SK-N-SH (cell line): ENCODE measurements at regions not wholly inside any gene's neighbourhood (a gene's known extent, or its start where the extent isn't known, plus 50 kb on each side); places are given as distances from the start of the nearest gene placed in this dataset.
A peak's percentile ranks its signal among the peaks of the same experiment; 100 is the strongest.

Experiments used
- CTCF ChIA-PET: fragments of 300-600, 350-600 bp; formaldehyde crosslinking; extraction: SDS; loops from one replicate; lab custom pipeline; 2021; lab: Yijun Ruan, JAX
- POLR2A ChIA-PET: fragments of 350-600 bp; sonication (Branson Sonifier 250); formaldehyde crosslinking; extraction: SDS; loops from one replicate; lab custom pipeline; 2020; ENCODE audit warnings: antibody characterized with exemption, inconsistent platforms; lab: Yijun Ruan, JAX
- DNase-seq: peaks from one replicate; pipeline ENCODE4 v3.0.0; 2012
- H2AFZ ChIP-seq: fragments of 200-600 bp; sonication (generic); 2 replicates; pipeline ENCODE4 v1.8.1; 2016; ENCODE audit warnings: antibody characterized with exemption, mild to moderate bottlenecking, low read depth
- H3F3A ChIP-seq: fragments of 200-600 bp; sonication (generic); replicated peaks from 2 replicates; pipeline ENCODE3; 2016; ENCODE audit warnings: antibody characterized with exemption, mild to moderate bottlenecking; ENCODE audit not compliant: insufficient read depth
- H3K27ac ChIP-seq, 2 experiments: fragments of 200-500 bp in 1 of 2; fragments of 200-600 bp in 1 of 2; sonication (Bioruptor generic) in 1 of 2; sonication (generic), shearing (Covaris generic) in 1 of 2; 2 replicates each; pipeline versions ENCODE4 v1.5.1 to v1.6.1; 2014 to 2016; ENCODE audit warnings: low read depth in 2 of 2, inconsistent platforms in 1 of 2, low read length in 1 of 2, mild to moderate bottlenecking in 1 of 2, mixed read lengths in 1 of 2
- H3K27me3 ChIP-seq: fragments of 200-600 bp; sonication (generic), shearing (Covaris generic); 2 replicates; pipeline ENCODE4 v1.6.1; 2016; ENCODE audit warnings: mixed run types; ENCODE audit not compliant: insufficient read depth
- H3K36me3 ChIP-seq, 2 experiments: fragments of 200-500 bp in 1 of 2; fragments of 200-600 bp in 1 of 2; sonication (Bioruptor generic) in 1 of 2; sonication (generic) in 1 of 2; replicated peaks in 1 of 2; 2 replicates each; pipeline versions ENCODE3 to v1.5.1; 2014 to 2016; ENCODE audit warnings: low read length in 1 of 2, mild to moderate bottlenecking in 1 of 2; ENCODE audit not compliant: insufficient read depth in 2 of 2, control insufficient read depth in 1 of 2
- H3K4me1 ChIP-seq, 2 experiments: fragments of 200-500 bp in 1 of 2; fragments of 200-600 bp in 1 of 2; sonication (Bioruptor generic) in 1 of 2; sonication (generic), shearing (Covaris generic) in 1 of 2; 2 replicates each; pipeline versions ENCODE4 v1.5.1 to v1.6.1; 2014 to 2016; ENCODE audit warnings: low read depth in 1 of 2, low read length in 1 of 2, mixed run types in 1 of 2; ENCODE audit not compliant: insufficient read depth in 2 of 2, control insufficient read depth in 1 of 2
- H3K4me2 ChIP-seq: fragments of 200-600 bp; sonication (generic), shearing (Covaris generic); 2 replicates; pipeline ENCODE4 v1.6.1; 2017; ENCODE audit warnings: mixed run types
- H3K4me3 ChIP-seq, 2 experiments: fragments of 200-500 bp in 1 of 2; fragments of 200-600 bp in 1 of 2; sonication (Bioruptor generic) in 1 of 2; sonication (generic), shearing (Covaris generic) in 1 of 2; 2 replicates each; pipeline versions ENCODE4 v1.5.1 to v1.8.1; 2014 to 2016; ENCODE audit warnings: low read depth in 2 of 2, inconsistent platforms in 1 of 2, low read length in 1 of 2, mild to moderate bottlenecking in 1 of 2, mixed read lengths in 1 of 2, moderate library complexity in 1 of 2
- H3K79me2 ChIP-seq: fragments of 200-600 bp; sonication (generic); 2 replicates; pipeline ENCODE4 v1.8.1; 2017; ENCODE audit warnings: mild to moderate bottlenecking; ENCODE audit not compliant: insufficient read depth
- H3K9ac ChIP-seq: fragments of 200-600 bp; sonication (generic); 2 replicates; pipeline ENCODE4 v1.6.1; 2017; ENCODE audit warnings: mixed run types
- H3K9me2 ChIP-seq: fragments of 200-600 bp; sonication (generic); 2 replicates; pipeline ENCODE4 v1.6.1; 2017; ENCODE audit warnings: mixed run types
- H3K9me3 ChIP-seq: fragments of 200-600 bp; sonication (generic); 2 replicates; pipeline ENCODE4 v1.6.1; 2017; ENCODE audit warnings: mixed run types, mild to moderate bottlenecking, moderate library complexity
- H4K20me1 ChIP-seq: fragments of 200-600 bp; sonication (generic); 2 replicates; pipeline ENCODE4 v1.6.1; 2017; ENCODE audit warnings: mild to moderate bottlenecking, mixed run types; ENCODE audit not compliant: insufficient read depth
- CHD2 ChIP-seq: fragments of 150-350 bp; IDR thresholded peaks from 2 replicates; pipeline ENCODE4 v1.6.1; 2018; ENCODE audit warnings: low read length; ENCODE audit not compliant: partially characterized antibody
- ELF1 ChIP-seq: IDR thresholded peaks from 2 replicates; pipeline ENCODE4 v1.4.0; 2012
- EP300 ChIP-seq, 2 experiments: IDR thresholded peaks; 2 replicates each; pipeline versions ENCODE4 v1.4.0 to v1.6.1; 2012; ENCODE audit warnings: borderline replicate concordance in 1 of 2, low read depth in 1 of 2, low read length in 1 of 2
- EZH2phosphoT487 ChIP-seq: fragments of 200-600 bp; sonication (generic); IDR thresholded peaks from 2 replicates; pipeline ENCODE4 v1.6.1; 2017; ENCODE audit warnings: low read depth, mixed run types, mild to moderate bottlenecking, antibody characterized with exemption, moderate library complexity, borderline replicate concordance
- FOXJ3 ChIP-seq: sonication (generic); formaldehyde crosslinking; IDR thresholded peaks from 2 replicates; pipeline ENCODE4 v1.5.1; 2020; ENCODE audit warnings: mild to moderate bottlenecking, missing genetic modification reagents
- GABPA ChIP-seq: IDR thresholded peaks from 2 replicates; pipeline ENCODE4 v1.4.0; 2012; ENCODE audit warnings: low read depth, mild to moderate bottlenecking
- JUND ChIP-seq: IDR thresholded peaks from 2 replicates; pipeline ENCODE4 v1.4.0; 2012
- MEF2A ChIP-seq: IDR thresholded peaks from 2 replicates; pipeline ENCODE4 v1.4.0; 2012; ENCODE audit warnings: low read depth, borderline replicate concordance
- MXI1 ChIP-seq: IDR thresholded peaks from 2 replicates; pipeline ENCODE4 v1.6.1; 2012; ENCODE audit warnings: mild to moderate bottlenecking, low read depth, low read length, improper control_type of control experiment
- NRF1 ChIP-seq: IDR thresholded peaks from 2 replicates; pipeline ENCODE4 v1.6.1; 2012; ENCODE audit warnings: low read depth, mild to moderate bottlenecking, low read length
- RCOR1 ChIP-seq: fragments of 150-350 bp; IDR thresholded peaks from 2 replicates; pipeline ENCODE4 v1.6.1; 2017; ENCODE audit warnings: antibody characterized with exemption, low read length
- RFX5 ChIP-seq: IDR thresholded peaks from 2 replicates; pipeline ENCODE4 v1.6.1; 2012; ENCODE audit warnings: mild to moderate bottlenecking, improper control_type of control experiment, low read length
- RXRA ChIP-seq: IDR thresholded peaks from 2 replicates; pipeline ENCODE4 v1.4.0; 2012; ENCODE audit warnings: low read depth, mild to moderate bottlenecking, borderline replicate concordance
- TAF1 ChIP-seq: IDR thresholded peaks from 2 replicates; pipeline ENCODE4 v1.6.1; 2012; ENCODE audit warnings: low read depth, mild to moderate bottlenecking, low read length, moderate library complexity, borderline replicate concordance
- TCF12 ChIP-seq: IDR thresholded peaks from 2 replicates; pipeline ENCODE4 v1.4.0; 2012
- TEAD4 ChIP-seq: IDR thresholded peaks from 2 replicates; pipeline ENCODE4 v1.4.0; 2012; ENCODE audit warnings: mild to moderate bottlenecking, borderline replicate concordance; ENCODE audit not compliant: insufficient read depth
- WGBS: methylation state at CpG from one replicate; pipeline ENCODE4 v1.1.6; 2017; ENCODE audit warnings: low lambda C conversion rate; 5-methylcytosine and 5-hydroxymethylcytosine counted together
- TF ChIP-seq, protein P1 (sequence below): fragments of 200-600 bp; sonication (generic); IDR thresholded peaks from 2 replicates; pipeline ENCODE4 v1.6.1; 2017; ENCODE audit warnings: antibody characterized with exemption, mild to moderate bottlenecking, moderate library complexity
- TF ChIP-seq, protein P2 (sequence below): IDR thresholded peaks from 2 replicates; pipeline ENCODE4 v1.4.0; 2012; ENCODE audit warnings: low read depth
- TF ChIP-seq, protein P3 (sequence below): fragments of 150-350 bp; IDR thresholded peaks from 2 replicates; pipeline ENCODE4 v1.6.1; 2016; ENCODE audit warnings: mild to moderate bottlenecking, low read depth, low read length
- TF ChIP-seq, protein P4 (sequence below): fragments of 150-350 bp; IDR thresholded peaks from 2 replicates; pipeline ENCODE4 v1.6.1; 2017; ENCODE audit warnings: antibody characterized with exemption, low read length, low read depth, borderline replicate concordance
- TF ChIP-seq, protein P5 (sequence below): IDR thresholded peaks from 2 replicates; pipeline ENCODE4 v1.4.0; 2012; ENCODE audit warnings: low read depth, borderline replicate concordance

DNA sequence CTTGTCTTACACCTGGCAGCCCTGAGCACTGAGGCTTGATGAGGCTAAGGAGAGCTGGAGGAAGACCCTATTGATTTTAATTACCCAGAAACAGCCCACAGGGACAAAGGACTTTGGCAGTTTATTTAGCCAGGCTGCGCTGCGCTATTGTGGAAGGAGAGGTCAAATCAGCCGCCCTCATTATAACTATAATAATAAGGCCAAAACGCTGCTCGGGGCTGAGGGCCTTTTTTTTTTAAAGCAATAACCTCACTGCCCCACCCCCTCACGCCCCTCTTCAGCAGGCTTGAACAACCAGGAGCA, 60.6 kb upstream of the NKX1-1 start (continued):
- TF ChIP-seq, protein P1, sequence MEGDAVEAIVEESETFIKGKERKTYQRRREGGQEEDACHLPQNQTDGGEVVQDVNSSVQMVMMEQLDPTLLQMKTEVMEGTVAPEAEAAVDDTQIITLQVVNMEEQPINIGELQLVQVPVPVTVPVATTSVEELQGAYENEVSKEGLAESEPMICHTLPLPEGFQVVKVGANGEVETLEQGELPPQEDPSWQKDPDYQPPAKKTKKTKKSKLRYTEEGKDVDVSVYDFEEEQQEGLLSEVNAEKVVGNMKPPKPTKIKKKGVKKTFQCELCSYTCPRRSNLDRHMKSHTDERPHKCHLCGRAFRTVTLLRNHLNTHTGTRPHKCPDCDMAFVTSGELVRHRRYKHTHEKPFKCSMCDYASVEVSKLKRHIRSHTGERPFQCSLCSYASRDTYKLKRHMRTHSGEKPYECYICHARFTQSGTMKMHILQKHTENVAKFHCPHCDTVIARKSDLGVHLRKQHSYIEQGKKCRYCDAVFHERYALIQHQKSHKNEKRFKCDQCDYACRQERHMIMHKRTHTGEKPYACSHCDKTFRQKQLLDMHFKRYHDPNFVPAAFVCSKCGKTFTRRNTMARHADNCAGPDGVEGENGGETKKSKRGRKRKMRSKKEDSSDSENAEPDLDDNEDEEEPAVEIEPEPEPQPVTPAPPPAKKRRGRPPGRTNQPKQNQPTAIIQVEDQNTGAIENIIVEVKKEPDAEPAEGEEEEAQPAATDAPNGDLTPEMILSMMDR, result no peak
- TF ChIP-seq, protein P2, sequence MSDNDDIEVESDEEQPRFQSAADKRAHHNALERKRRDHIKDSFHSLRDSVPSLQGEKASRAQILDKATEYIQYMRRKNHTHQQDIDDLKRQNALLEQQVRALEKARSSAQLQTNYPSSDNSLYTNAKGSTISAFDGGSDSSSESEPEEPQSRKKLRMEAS, result no peak
- TF ChIP-seq FOXJ3 (CRISPR knock-in tag) (no peak), MEF2A (no peak), RFX5 (no peak), RCOR1 (no peak), ELF1 (no peak), CHD2 (no peak), TEAD4 (no peak)

DNA sequence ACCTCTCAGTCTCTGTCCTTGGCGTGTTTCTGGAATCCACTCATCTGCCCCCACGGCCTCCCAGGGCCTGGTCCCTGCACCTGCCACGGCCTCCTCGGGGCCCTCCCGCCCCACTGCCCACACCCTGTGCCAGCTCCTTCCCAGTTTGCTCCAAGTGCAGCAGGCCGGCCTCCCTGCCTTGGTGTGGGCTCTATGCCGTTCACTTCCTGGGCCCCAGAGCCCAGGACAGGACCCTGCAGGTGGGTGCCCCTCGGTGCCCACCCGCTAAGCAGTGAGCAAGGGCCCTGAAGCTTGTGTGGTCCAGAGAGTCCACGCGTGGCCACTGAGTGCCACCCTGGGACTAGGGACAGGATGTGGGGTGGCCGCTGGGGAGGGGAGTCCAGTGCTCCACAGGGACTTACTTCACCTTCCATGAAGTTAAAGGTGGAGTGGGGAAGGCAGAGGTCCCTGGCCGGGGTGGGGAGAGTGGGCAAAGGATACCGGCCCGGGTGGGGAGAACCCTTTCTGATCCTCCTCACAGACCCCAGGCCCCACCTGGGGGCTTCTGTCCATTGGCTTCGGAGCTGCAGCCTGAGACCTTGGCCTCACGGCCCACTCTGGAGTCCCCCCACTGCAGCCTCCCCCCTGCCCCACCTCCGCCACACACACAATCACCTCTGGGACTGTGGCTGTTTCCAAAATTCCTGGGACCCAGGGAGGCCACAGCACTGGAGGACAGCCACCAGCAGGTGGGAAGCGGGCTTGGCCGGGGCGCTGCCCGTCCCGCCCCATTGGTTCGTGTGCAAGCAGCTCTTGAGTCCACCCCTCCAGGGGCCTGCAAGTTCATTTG, 60.0 kb upstream of the NKX1-1 start:
- WGBS, result 55% methylated on average over 13 of the region's 24 CpGs
- TF ChIP-seq, protein P2, result no peak
- TF ChIP-seq FOXJ3 (CRISPR knock-in tag) (no peak), MXI1 (no peak), TAF1 (no peak), TEAD4 (no peak), RFX5 (no peak), ELF1 (no peak), RXRA (no peak), EZH2phosphoT487 (no peak), TCF12 (no peak), GABPA (no peak), JUND (no peak), NRF1 (no peak), EP300 (IDR thresholded peaks at IDR 0.05; ENCODE audit: borderline replicate concordance in 1 of 2, low read depth in 1 of 2, low read length in 1 of 2) (no peak), MEF2A (no peak)
- TF ChIP-seq, protein P3, sequence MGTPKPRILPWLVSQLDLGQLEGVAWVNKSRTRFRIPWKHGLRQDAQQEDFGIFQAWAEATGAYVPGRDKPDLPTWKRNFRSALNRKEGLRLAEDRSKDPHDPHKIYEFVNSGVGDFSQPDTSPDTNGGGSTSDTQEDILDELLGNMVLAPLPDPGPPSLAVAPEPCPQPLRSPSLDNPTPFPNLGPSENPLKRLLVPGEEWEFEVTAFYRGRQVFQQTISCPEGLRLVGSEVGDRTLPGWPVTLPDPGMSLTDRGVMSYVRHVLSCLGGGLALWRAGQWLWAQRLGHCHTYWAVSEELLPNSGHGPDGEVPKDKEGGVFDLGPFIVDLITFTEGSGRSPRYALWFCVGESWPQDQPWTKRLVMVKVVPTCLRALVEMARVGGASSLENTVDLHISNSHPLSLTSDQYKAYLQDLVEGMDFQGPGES, result no peak
- TF ChIP-seq, protein P4, sequence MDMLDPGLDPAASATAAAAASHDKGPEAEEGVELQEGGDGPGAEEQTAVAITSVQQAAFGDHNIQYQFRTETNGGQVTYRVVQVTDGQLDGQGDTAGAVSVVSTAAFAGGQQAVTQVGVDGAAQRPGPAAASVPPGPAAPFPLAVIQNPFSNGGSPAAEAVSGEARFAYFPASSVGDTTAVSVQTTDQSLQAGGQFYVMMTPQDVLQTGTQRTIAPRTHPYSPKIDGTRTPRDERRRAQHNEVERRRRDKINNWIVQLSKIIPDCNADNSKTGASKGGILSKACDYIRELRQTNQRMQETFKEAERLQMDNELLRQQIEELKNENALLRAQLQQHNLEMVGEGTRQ, result no peak
- TF ChIP-seq, protein P5, sequence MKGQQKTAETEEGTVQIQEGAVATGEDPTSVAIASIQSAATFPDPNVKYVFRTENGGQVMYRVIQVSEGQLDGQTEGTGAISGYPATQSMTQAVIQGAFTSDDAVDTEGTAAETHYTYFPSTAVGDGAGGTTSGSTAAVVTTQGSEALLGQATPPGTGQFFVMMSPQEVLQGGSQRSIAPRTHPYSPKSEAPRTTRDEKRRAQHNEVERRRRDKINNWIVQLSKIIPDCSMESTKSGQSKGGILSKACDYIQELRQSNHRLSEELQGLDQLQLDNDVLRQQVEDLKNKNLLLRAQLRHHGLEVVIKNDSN, result no peak
- Histone ChIP-seq H3K4me2 (no peak overlapping the region), H3K9me2 (no peaks in the 10 kb centered on the region), H3K27ac (no peak overlapping the region), H3K4me3 (no peak overlapping the region), H3K79me2 (no peaks in the 10 kb centered on the region), H3K27me3 (peaks cover 40% of the 10 kb centered on the region), H4K20me1 (no peaks in the 10 kb centered on the region), H3K36me3 (no peaks in the 10 kb centered on the region), H3K9me3 (no peaks in the 10 kb centered on the region), H2AFZ (no peak overlapping the region), H3K9ac (no peak overlapping the region), H3K4me1 (no peaks in the 10 kb centered on the region; a peak in 1 of 4 replicates), H3F3A (no peaks in the 10 kb centered on the region)
- DNase-seq, result peak; percentile 11
- POLR2A ChIA-PET, result no interaction called here
- CTCF ChIA-PET, result no interaction called here
